Liver (tissue), 3 donors: ENCODE measurements at regions not wholly inside any gene's neighbourhood (a gene's known extent, or its start where the extent isn't known, plus 50 kb on each side); places are given as distances from the start of the nearest gene placed in this dataset.

Source experiments
- CTCF ChIP-seq: fragments of 150-350 bp; IDR thresholded peaks from 2 replicates; pipeline ENCODE4 v1.5.1; 2017; ENCODE audit warnings: improper control_type of control experiment, low read depth, low read length; ENCODE audit not compliant: missing input control
- RAD21 ChIP-seq, 2 donors: IDR thresholded peaks; 2 replicates each; pipeline ENCODE4 v1.6.1; 2016; ENCODE audit warnings: antibody characterized with exemption in 2 of 2, mild to moderate bottlenecking in 2 of 2
- donor health status: healthy.
- donor health status: healthy.

- no peak for TF ChIP-seq CTCF
- no peak for TF ChIP-seq RAD21 (IDR thresholded peaks at IDR 0.05)
Measured at GRCh38 chr2:194332799-194333490, 1324.1 kb upstream of the SLC39A10 start.
